GM23338 (cell line): ENCODE measurements at regions not wholly inside any gene's neighbourhood (a gene's known extent, or its start where the extent isn't known, plus 50 kb on each side); places are given as distances from the start of the nearest gene placed in this dataset.
A peak's percentile ranks its signal among the peaks of the same experiment; 100 is the strongest.

Experiments
- ATAC-seq: fragments of 200-7000 bp; cut with Tn5 transposase; 3 replicates; pipeline ENCODE4 v1.9.1; 2020
- DNase-seq: peaks from one replicate; pipeline ENCODE4 v3.0.0-alpha.2; 2015; ENCODE audit warnings: low spot score
- H2AFZ ChIP-seq: fragments of 200-600 bp; sonication (generic); 2 replicates; pipeline ENCODE4 v1.8.0; 2016; ENCODE audit warnings: antibody characterized with exemption, mild to moderate bottlenecking, moderate library complexity
- H3F3A ChIP-seq: fragments of 200-600 bp; sonication (generic); replicated peaks from 2 replicates; pipeline ENCODE4 v1.8.0; 2017; ENCODE audit warnings: antibody characterized with exemption, mixed run types, low read depth
- H3K27ac ChIP-seq: fragments of 200-600 bp; sonication (generic); 2 replicates; pipeline ENCODE4 v1.6.1; 2016; ENCODE audit warnings: low read depth
- H3K27me3 ChIP-seq: fragments of 200-600 bp; sonication (generic); 2 replicates; pipeline ENCODE4 v1.8.0; 2016; ENCODE audit warnings: mild to moderate bottlenecking, mixed run types, moderate library complexity; ENCODE audit not compliant: insufficient read depth
- H3K36me3 ChIP-seq: fragments of 200-600 bp; sonication (generic); 2 replicates; pipeline ENCODE4 v1.8.0; 2016; ENCODE audit warnings: mild to moderate bottlenecking; ENCODE audit not compliant: insufficient read depth
- H3K4me1 ChIP-seq: fragments of 200-600 bp; sonication (generic); 2 replicates; pipeline ENCODE4 v1.8.0; 2016; ENCODE audit warnings: mild to moderate bottlenecking, moderate library complexity; ENCODE audit not compliant: insufficient read depth
- H3K4me2 ChIP-seq: fragments of 200-600 bp; sonication (generic); 2 replicates; pipeline ENCODE4 v1.7.1; 2017; ENCODE audit warnings: mixed run types
- H3K4me3 ChIP-seq: fragments of 200-600 bp; sonication (generic); 2 replicates; pipeline ENCODE4 v1.6.1; 2016; ENCODE audit warnings: mixed run types
- H3K79me2 ChIP-seq: fragments of 200-600 bp; sonication (generic); replicated peaks from 2 replicates; pipeline ENCODE4 v1.8.0; 2017; ENCODE audit warnings: mild to moderate bottlenecking; ENCODE audit not compliant: insufficient read depth
- H3K9me2 ChIP-seq: fragments of 200-600 bp; sonication (generic); 2 replicates; pipeline ENCODE4 v1.8.0; 2017; ENCODE audit not compliant: insufficient read depth
- H4K20me1 ChIP-seq: fragments of 200-600 bp; sonication (generic); replicated peaks from 2 replicates; pipeline ENCODE4 v1.8.0; 2017; ENCODE audit warnings: mild to moderate bottlenecking; ENCODE audit not compliant: insufficient read depth
- H3K27ac Mint-ChIP-seq: 2 replicates; pipeline ENCODE4 v1.8.0; 2020; ENCODE audit warnings: inconsistent platforms, mild to moderate bottlenecking, moderate library complexity, mixed read lengths
- H3K27me3 Mint-ChIP-seq: 3 replicates; pipeline ENCODE4 v1.8.0; 2022; ENCODE audit warnings: low read depth, mild to moderate bottlenecking, moderate library complexity, mixed read lengths, inconsistent platforms; ENCODE audit not compliant: insufficient read depth, poor library complexity
- H3K36me3 Mint-ChIP-seq: 3 replicates; pipeline ENCODE4 v1.8.0; 2021; ENCODE audit warnings: low read depth, mild to moderate bottlenecking, inconsistent platforms, moderate library complexity, mixed read lengths
- H3K4me1 Mint-ChIP-seq: 3 replicates; pipeline ENCODE4 v1.8.0; 2020; ENCODE audit warnings: mild to moderate bottlenecking, inconsistent platforms, mixed read lengths
- H3K4me3 Mint-ChIP-seq: 3 replicates; pipeline ENCODE4 v1.8.0; 2021; ENCODE audit warnings: moderate library complexity, mild to moderate bottlenecking, inconsistent platforms, mixed read lengths
- H3K9me3 Mint-ChIP-seq: 3 replicates; pipeline ENCODE4 v1.8.0; 2020; ENCODE audit warnings: moderate library complexity, mild to moderate bottlenecking, inconsistent platforms, mixed read lengths
- CREB1 ChIP-seq: fragments of 250-450 bp; sonication (Bioruptor Pico); IDR thresholded peaks from 2 replicates; pipeline ENCODE4 v1.5.0; 2020; ENCODE audit warnings: low read depth, mild to moderate bottlenecking, moderate library complexity
- JUNB ChIP-seq: IDR thresholded peaks from one replicate; pipeline ENCODE4 v1.6.1; 2016; ENCODE audit warnings: antibody characterized with exemption; ENCODE audit not compliant: unreplicated experiment
- NANOG ChIP-seq: IDR thresholded peaks from 2 replicates; pipeline ENCODE4 v1.6.1; 2016; ENCODE audit warnings: antibody characterized with exemption, borderline replicate concordance
- ZNF331 ChIP-seq: fragments of 250-450 bp; sonication (Bioruptor Pico); IDR thresholded peaks from 2 replicates; pipeline ENCODE4 v1.5.0; 2020; ENCODE audit warnings: low read depth, mild to moderate bottlenecking, moderate library complexity

GRCh38 chr1:217921126-217921904 is 290.2 kb downstream of the SPATA17 start:
- Histone ChIP-seq H3K27me3 (peaks cover 19% of the 10 kb centered on the region), H3F3A (no peaks in the 10 kb centered on the region), H3K36me3 (no peaks in the 10 kb centered on the region), H3K27ac (no peak overlapping the region), H2AFZ (no peak overlapping the region), H3K4me2 (no peak overlapping the region), H3K4me3 (no peak overlapping the region), H3K4me1 (no peaks in the 10 kb centered on the region), H4K20me1 (no peaks in the 10 kb centered on the region), H3K79me2 (no peaks in the 10 kb centered on the region), H3K9me2 (no peaks in the 10 kb centered on the region; the same call in 1 of the 2 replicates)
- H3K27ac Mint-ChIP-seq = no peak overlapping the region
- H3K9me3 Mint-ChIP-seq = no peaks in the 10 kb centered on the region; the same call in 2 of the 3 replicates
- ATAC-seq (no peak), DNase-seq (no peak)
- H3K4me3 Mint-ChIP-seq = no peak overlapping the region
- no peak for TF ChIP-seq NANOG
- H3K4me1 Mint-ChIP-seq = peaks cover 7% of the 10 kb centered on the region; the same call in 2 of the 3 replicates
- no peaks in the 10 kb centered on the region for H3K36me3 Mint-ChIP-seq
- peaks cover 9% of the 10 kb centered on the region for H3K27me3 Mint-ChIP-seq

DNA sequence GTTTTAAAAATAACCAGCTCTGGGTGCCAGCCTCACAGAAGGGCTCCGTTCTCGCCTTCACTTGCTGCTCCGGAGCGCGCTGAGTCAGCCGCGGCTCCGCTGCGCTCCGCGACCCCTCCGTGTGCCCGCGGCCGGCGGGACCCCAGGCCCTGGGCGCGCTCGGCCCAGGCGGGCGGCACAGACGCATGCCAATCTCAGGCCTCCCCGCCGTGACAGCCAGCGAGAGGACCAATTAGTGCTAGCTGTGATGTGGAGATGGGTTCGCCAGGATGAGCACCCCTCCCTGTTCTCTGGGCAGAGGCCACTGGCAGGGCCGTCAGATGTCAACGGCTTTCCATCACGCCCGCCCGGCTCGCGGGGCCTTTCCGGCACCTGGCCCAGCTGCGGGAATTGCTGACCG is 293.8 kb downstream of the SPATA17 start:
- Mint-ChIP-seq H3K27me3 (peaks cover 5% of the 10 kb centered on the region), H3K9me3 (no peaks in the 10 kb centered on the region), H3K4me1 (peaks cover 17% of the 10 kb centered on the region), H3K4me3 (peak overlapping the region; percentile 37; the same call in 2 of the 3 replicates), H3K36me3 (no peaks in the 10 kb centered on the region), H3K27ac (no peak overlapping the region)
- DNase-seq = peak; percentile 42
- Histone ChIP-seq H3K4me3 (peak overlapping the region; percentile 47; the same call in 1 of the 2 replicates), H2AFZ (peak overlapping the region; percentile 69; the same call in 1 of the 2 replicates), H3K4me1 (peaks cover 18% of the 10 kb centered on the region), H3K9me2 (no peaks in the 10 kb centered on the region; the same call in 1 of the 2 replicates), H3K27me3 (peaks cover 19% of the 10 kb centered on the region), H3K4me2 (peak overlapping the region; percentile 70), H4K20me1 (no peaks in the 10 kb centered on the region), H3K27ac (no peak overlapping the region), H3F3A (no peaks in the 10 kb centered on the region), H3K79me2 (no peaks in the 10 kb centered on the region), H3K36me3 (no peaks in the 10 kb centered on the region)
- peak; percentile 91 for ATAC-seq
- TF ChIP-seq CREB1 (CRISPR knock-in tag) = no peak

DNA sequence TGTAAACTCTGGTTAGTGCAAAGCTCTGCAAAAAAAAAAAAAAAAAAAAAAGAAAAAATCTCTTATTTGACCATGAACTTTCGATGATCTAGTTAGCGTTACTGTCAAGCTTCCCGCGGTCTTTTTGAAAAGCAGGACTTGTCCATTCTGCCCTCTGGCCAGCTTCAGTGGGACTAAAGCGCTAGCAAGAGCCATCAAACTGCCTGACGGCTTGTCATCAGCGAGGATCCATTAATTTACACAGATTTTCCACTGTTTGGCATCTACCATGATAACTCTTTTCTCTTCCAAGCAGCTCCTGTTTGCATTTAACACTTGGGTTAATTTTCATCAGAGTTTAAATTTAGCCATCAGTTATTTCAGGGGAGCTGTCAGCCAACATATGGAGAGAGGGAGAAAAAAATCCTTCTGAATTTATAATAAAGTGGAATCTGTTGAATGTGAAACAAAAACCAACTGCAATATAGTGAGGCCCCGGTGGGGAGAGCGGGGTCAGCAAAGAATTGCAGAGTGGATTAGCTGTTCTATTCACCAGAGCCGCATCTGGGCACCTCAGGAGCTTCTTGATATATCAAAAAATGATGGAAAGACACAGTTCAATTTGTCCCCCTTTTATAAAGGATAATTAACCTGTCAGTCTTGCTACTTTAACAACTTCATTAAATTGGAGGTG is 298.2 kb downstream of the SPATA17 start:
- DNase-seq = no peak
- Mint-ChIP-seq H3K27me3 (peaks cover under 1% of the 10 kb centered on the region), H3K27ac (no peak overlapping the region), H3K9me3 (no peaks in the 10 kb centered on the region), H3K36me3 (no peaks in the 10 kb centered on the region), H3K4me1 (peaks cover 13% of the 10 kb centered on the region), H3K4me3 (no peak overlapping the region)
- Histone ChIP-seq H2AFZ (peak overlapping the region; percentile 66; the same call in 1 of the 2 replicates), H3K4me2 (no peak overlapping the region), H3K27me3 (peaks cover 16% of the 10 kb centered on the region), H4K20me1 (no peaks in the 10 kb centered on the region), H3K36me3 (no peaks in the 10 kb centered on the region), H3K27ac (no peak overlapping the region), H3K79me2 (no peaks in the 10 kb centered on the region), H3F3A (no peaks in the 10 kb centered on the region), H3K9me2 (no peaks in the 10 kb centered on the region; the same call in 1 of the 2 replicates), H3K4me3 (no peak overlapping the region), H3K4me1 (peaks cover 18% of the 10 kb centered on the region)
- no peak for ATAC-seq
- TF ChIP-seq ZNF331 (no peak), JUNB (no peak), CREB1 (CRISPR knock-in tag) (no peak)
